Parathyroid adenoma (tissue), 2 donors: ENCODE measurements at regions not wholly inside any gene's neighbourhood (a gene's known extent, or its start where the extent isn't known, plus 50 kb on each side); places are given as distances from the start of the nearest gene placed in this dataset.

Experiments
- H2AFZ ChIP-seq: fragments of 300-600 bp; sonication (generic); one replicate; pipeline ENCODE4 v1.7.0; 2017; ENCODE audit warnings: antibody characterized with exemption, mild to moderate bottlenecking
- H3K27ac ChIP-seq: fragments of 300-600 bp; sonication (generic); one replicate; pipeline ENCODE4 v1.7.0; 2017
- H3K27me3 ChIP-seq: fragments of 300-600 bp; sonication (generic); one replicate; pipeline ENCODE4 v1.7.0; 2017; ENCODE audit warnings: low read length; ENCODE audit not compliant: control insufficient read depth, insufficient read depth
- H3K36me3 ChIP-seq: fragments of 300-600 bp; sonication (generic); one replicate; pipeline ENCODE4 v1.7.0; 2017; ENCODE audit warnings: low read length; ENCODE audit not compliant: control insufficient read depth, insufficient read depth
- H3K4me1 ChIP-seq: fragments of 300-600 bp; sonication (generic); one replicate; pipeline ENCODE4 v1.7.0; 2017; ENCODE audit warnings: control low read depth
- H3K4me2 ChIP-seq: fragments of 300-600 bp; sonication (generic); one replicate; pipeline ENCODE4 v1.7.0; 2017; ENCODE audit warnings: low read length
- H3K4me3 ChIP-seq: fragments of 300-600 bp; sonication (generic); one replicate; pipeline ENCODE4 v1.7.0; 2017; ENCODE audit warnings: low read depth, low read length
- H3K79me2 ChIP-seq: fragments of 300-600 bp; sonication (generic); one replicate; pipeline ENCODE4 v1.7.0; 2017; ENCODE audit warnings: control low read depth
- H3K9ac ChIP-seq: fragments of 300-600 bp; sonication (generic); one replicate; pipeline ENCODE4 v1.7.0; 2017; ENCODE audit warnings: mild to moderate bottlenecking
- H3K9me3 ChIP-seq: fragments of 300-600 bp; sonication (generic); one replicate; pipeline ENCODE4 v1.7.0; 2017; ENCODE audit warnings: low read length; ENCODE audit not compliant: control insufficient read depth
- CTCF ChIP-seq: fragments of 300-600 bp; sonication (generic); IDR thresholded peaks from one replicate; pipeline ENCODE4 v1.7.0; 2017; ENCODE audit warnings: antibody characterized with exemption, mild to moderate bottlenecking
- donor health status: primary hyperparathyroidism.

- Histone ChIP-seq H3K36me3 (no peaks in the 10 kb centered on the region), H3K9me3 (no peaks in the 10 kb centered on the region), H3K79me2 (peaks cover 16% of the 10 kb centered on the region), H3K27me3 (no peaks in the 10 kb centered on the region), H3K4me3 (no peak overlapping the region), H3K4me1 (peaks cover 25% of the 10 kb centered on the region), H3K27ac (no peak overlapping the region), H2AFZ (no peak overlapping the region), H3K9ac (no peak overlapping the region), H3K4me2 (no peak overlapping the region)
- no peak for TF ChIP-seq CTCF
Measured at GRCh38 chr15:29535952-29536351, 266.3 kb upstream of the NSMCE3 start.

GRCh38 chr15:29534378-29534777 lies 264.8 kb upstream of the NSMCE3 start:
- Histone ChIP-seq H3K36me3 (no peaks in the 10 kb centered on the region), H3K27ac (no peak overlapping the region), H3K79me2 (peaks cover 16% of the 10 kb centered on the region), H3K27me3 (no peaks in the 10 kb centered on the region), H3K4me1 (peaks cover 24% of the 10 kb centered on the region), H3K4me3 (no peak overlapping the region), H3K9me3 (no peaks in the 10 kb centered on the region), H3K9ac (no peak overlapping the region), H2AFZ (no peak overlapping the region), H3K4me2 (no peak overlapping the region)
- no peak for TF ChIP-seq CTCF

- Histone ChIP-seq H3K36me3 (no peaks in the 10 kb centered on the region), H3K4me2 (no peak overlapping the region), H3K9me3 (no peaks in the 10 kb centered on the region), H3K4me3 (no peak overlapping the region), H3K4me1 (peaks cover 21% of the 10 kb centered on the region), H2AFZ (no peak overlapping the region), H3K27ac (no peak overlapping the region), H3K27me3 (no peaks in the 10 kb centered on the region), H3K9ac (no peak overlapping the region), H3K79me2 (peaks cover 16% of the 10 kb centered on the region)
- no peak for TF ChIP-seq CTCF
Measured at GRCh38 chr15:29533647-29534046, 264.0 kb upstream of the NSMCE3 start.

GRCh38 chr15:29532296-29532695 lies 262.7 kb upstream of the NSMCE3 start:
- H3K4me2 ChIP-seq, result no peak overlapping the region
- H3K9ac ChIP-seq, result no peak overlapping the region
- H3K27me3 ChIP-seq, result no peaks in the 10 kb centered on the region
- TF ChIP-seq CTCF, result no peak
- H3K4me1 ChIP-seq, result peaks cover 20% of the 10 kb centered on the region
- peaks cover 14% of the 10 kb centered on the region for H3K79me2 ChIP-seq
- H2AFZ ChIP-seq, result no peak overlapping the region
- no peaks in the 10 kb centered on the region for H3K36me3 ChIP-seq
- H3K27ac ChIP-seq, result no peak overlapping the region
- no peak overlapping the region for H3K4me3 ChIP-seq
- H3K9me3 ChIP-seq, result no peaks in the 10 kb centered on the region

GRCh38 chr15:29530966-29531365 lies 261.3 kb upstream of the NSMCE3 start:
- Histone ChIP-seq H3K27ac (peak overlapping the region; percentile 86), H3K9ac (no peak overlapping the region), H3K79me2 (peaks cover 8% of the 10 kb centered on the region), H3K4me2 (no peak overlapping the region), H2AFZ (no peak overlapping the region), H3K36me3 (no peaks in the 10 kb centered on the region), H3K9me3 (no peaks in the 10 kb centered on the region), H3K27me3 (no peaks in the 10 kb centered on the region), H3K4me1 (peaks cover 20% of the 10 kb centered on the region), H3K4me3 (no peak overlapping the region)
- TF ChIP-seq CTCF, result no peak
